Neural progenitor cell (in vitro differentiated cells): ENCODE measurements at regions not wholly inside any gene's neighbourhood (a gene's known extent, or its start where the extent isn't known, plus 50 kb on each side); places are given as distances from the start of the nearest gene placed in this dataset.
A peak's percentile ranks its signal among the peaks of the same experiment; 100 is the strongest.

ENCODE experiments used
- DNase-seq: peaks from one replicate; pipeline ENCODE4 v3.0.0-alpha.2; 2016; ENCODE audit warnings: low spot score
- H2AFZ ChIP-seq: fragments of 200-600 bp; sonication (generic); replicated peaks from 2 replicates; pipeline ENCODE4 v1.6.1; 2016; ENCODE audit warnings: antibody characterized with exemption
- H3F3A ChIP-seq: fragments of 200-600 bp; sonication (generic); 2 replicates; pipeline ENCODE4 v1.6.1; 2016; ENCODE audit warnings: antibody characterized with exemption, low read depth
- H3K27ac ChIP-seq: fragments of 200-600 bp; sonication (generic); 2 replicates; pipeline ENCODE4 v1.5.1; 2016; ENCODE audit warnings: mild to moderate bottlenecking
- H3K27me3 ChIP-seq: fragments of 200-600 bp; sonication (generic); 2 replicates; pipeline ENCODE4 v1.6.1; 2016; ENCODE audit warnings: mild to moderate bottlenecking, moderate library complexity
- H3K36me3 ChIP-seq: fragments of 200-600 bp; sonication (generic); 2 replicates; pipeline ENCODE4 v1.5.1; 2016
- H3K4me1 ChIP-seq: fragments of 200-600 bp; sonication (generic); 2 replicates; pipeline ENCODE4 v1.6.1; 2016; ENCODE audit warnings: mixed run types
- H3K4me2 ChIP-seq: fragments of 200-600 bp; sonication (generic); 2 replicates; pipeline ENCODE4 v1.6.1; 2016
- H3K4me3 ChIP-seq: fragments of 200-600 bp; sonication (generic); 2 replicates; pipeline ENCODE4 v1.5.1; 2016
- H3K79me2 ChIP-seq: fragments of 200-600 bp; sonication (generic); 2 replicates; pipeline ENCODE4 v1.6.1; 2016; ENCODE audit warnings: low read depth
- H3K9ac ChIP-seq: fragments of 200-600 bp; sonication (generic); 2 replicates; pipeline ENCODE4 v1.6.1; 2016
- H3K9me3 ChIP-seq: fragments of 200-600 bp; sonication (generic); 2 replicates; pipeline ENCODE4 v1.5.1; 2016; ENCODE audit warnings: low read depth
- H4K20me1 ChIP-seq: fragments of 200-600 bp; sonication (generic); 2 replicates; pipeline ENCODE4 v1.6.1; 2016; ENCODE audit warnings: low read depth
- H3K27ac Mint-ChIP-seq: 3 replicates; pipeline ENCODE4 v1.8.0; 2021; ENCODE audit warnings: mixed read lengths
- H3K27me3 Mint-ChIP-seq: 2 replicates; pipeline ENCODE4 v1.8.0; 2022; ENCODE audit warnings: low read depth, mild to moderate bottlenecking, inconsistent platforms, moderate library complexity, mixed read lengths; ENCODE audit not compliant: insufficient read depth
- H3K36me3 Mint-ChIP-seq: 3 replicates; pipeline ENCODE4 v1.8.0; 2021; ENCODE audit warnings: mixed read lengths
- H3K4me1 Mint-ChIP-seq: 3 replicates; pipeline ENCODE4 v1.8.0; 2021; ENCODE audit warnings: mixed read lengths
- H3K4me3 Mint-ChIP-seq: 3 replicates; pipeline ENCODE4 v1.8.0; 2021; ENCODE audit warnings: mild to moderate bottlenecking, moderate library complexity, mixed read lengths
- H3K9me3 Mint-ChIP-seq: 3 replicates; pipeline ENCODE4 v1.8.0; 2020; ENCODE audit warnings: mixed read lengths
- CTCF ChIP-seq: fragments of 200-600 bp; sonication (generic); IDR thresholded peaks from 2 replicates; pipeline ENCODE4 v1.5.1; 2017; ENCODE audit warnings: antibody characterized with exemption, mild to moderate bottlenecking
- EZH2 ChIP-seq: fragments of 200-600 bp; sonication (generic); IDR thresholded peaks from 2 replicates; pipeline ENCODE4 v1.6.1; 2017; ENCODE audit warnings: antibody characterized with exemption, mild to moderate bottlenecking, moderate library complexity
- EZH2phosphoT487 ChIP-seq: fragments of 200-600 bp; sonication (generic); IDR thresholded peaks from 2 replicates; pipeline ENCODE4 v1.6.1; 2017; ENCODE audit warnings: antibody characterized with exemption

DNA sequence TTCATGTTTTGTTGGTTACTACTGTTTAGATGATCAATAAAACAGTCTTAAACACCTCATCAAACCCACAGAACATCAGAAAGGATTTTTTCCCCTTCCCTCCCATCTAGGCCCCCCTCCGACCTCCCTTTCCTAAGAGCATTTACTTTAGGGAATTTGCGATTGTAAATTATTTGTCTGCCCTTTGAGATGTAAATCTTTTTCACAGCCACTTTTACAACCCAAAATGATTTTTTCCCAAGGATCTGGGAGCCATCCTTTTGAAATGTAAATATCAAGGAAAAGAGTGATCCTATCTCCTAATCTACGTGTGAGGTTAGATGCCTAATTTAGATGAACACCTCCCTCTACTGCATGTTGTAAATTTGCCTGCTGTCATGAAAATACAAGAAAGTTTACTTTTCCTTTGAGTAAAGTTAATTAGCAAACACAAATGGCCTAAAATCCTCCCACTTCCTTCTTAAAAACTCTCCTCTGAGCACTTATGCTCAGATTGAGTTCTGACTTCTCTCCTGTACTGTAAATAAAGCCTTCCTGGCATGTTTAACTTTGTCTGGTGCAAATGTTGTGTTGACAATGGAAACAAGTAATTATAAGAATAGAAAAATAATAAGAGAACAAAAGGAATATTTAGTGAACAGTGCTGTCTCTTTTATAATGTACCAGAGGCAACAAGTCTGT lies 1646.9 kb upstream of the SPRY2 start:
- Histone ChIP-seq H3K4me1 (peaks cover 14% of the 10 kb centered on the region), H3F3A (no peaks in the 10 kb centered on the region), H3K4me3 (no peak overlapping the region), H3K27ac (no peak overlapping the region), H3K9ac (no peak overlapping the region), H3K9me3 (no peaks in the 10 kb centered on the region), H4K20me1 (no peaks in the 10 kb centered on the region), H3K27me3 (no peaks in the 10 kb centered on the region), H3K4me2 (no peak overlapping the region), H2AFZ (peak overlapping the region; percentile 83), H3K79me2 (no peaks in the 10 kb centered on the region), H3K36me3 (no peaks in the 10 kb centered on the region)
- no peak for DNase-seq
- H3K27me3 Mint-ChIP-seq, result peaks cover 3% of the 10 kb centered on the region
- H3K4me1 Mint-ChIP-seq, result no peaks in the 10 kb centered on the region
- no peak overlapping the region for H3K27ac Mint-ChIP-seq
- no peaks in the 10 kb centered on the region for H3K36me3 Mint-ChIP-seq
- no peaks in the 10 kb centered on the region for H3K9me3 Mint-ChIP-seq
- no peak for TF ChIP-seq EZH2phosphoT487
- no peak for TF ChIP-seq EZH2
- TF ChIP-seq CTCF, result no peak
- H3K4me3 Mint-ChIP-seq, result no peak overlapping the region

DNA sequence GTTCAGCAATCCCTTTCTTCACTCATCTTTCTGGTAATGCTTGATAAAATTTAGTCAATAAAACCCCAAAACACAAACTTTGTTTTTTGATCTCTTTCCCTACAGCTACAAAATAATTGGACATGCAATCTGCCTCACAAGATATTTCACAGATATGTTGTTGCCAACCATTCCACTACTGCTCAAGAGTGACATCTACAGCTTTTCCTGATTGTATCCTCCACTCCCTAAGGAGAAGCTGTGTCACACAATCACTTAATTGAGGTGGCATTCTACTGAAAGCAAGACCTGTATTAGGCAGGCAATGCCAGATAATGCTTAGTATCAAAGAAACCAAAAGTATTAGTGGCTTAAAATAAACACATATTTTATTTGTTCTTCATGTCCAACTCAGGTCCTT lies 1646.2 kb upstream of the SPRY2 start:
- H3K9me3 Mint-ChIP-seq, result no peaks in the 10 kb centered on the region

GRCh38 chr13:81986308-81986707 lies 1645.4 kb upstream of the SPRY2 start:
- Mint-ChIP-seq H3K27ac (no peak overlapping the region), H3K4me3 (no peak overlapping the region), H3K4me1 (no peaks in the 10 kb centered on the region), H3K27me3 (peaks cover 3% of the 10 kb centered on the region), H3K36me3 (no peaks in the 10 kb centered on the region), H3K9me3 (no peaks in the 10 kb centered on the region)
- no peak for DNase-seq
- H3K4me2 ChIP-seq, result no peak overlapping the region
- TF ChIP-seq EZH2, result no peak
- no peak for TF ChIP-seq EZH2phosphoT487
- TF ChIP-seq CTCF, result no peak
- no peaks in the 10 kb centered on the region for H3F3A ChIP-seq
- H3K27ac ChIP-seq, result no peak overlapping the region
- peaks cover 14% of the 10 kb centered on the region for H3K4me1 ChIP-seq
- no peaks in the 10 kb centered on the region for H3K9me3 ChIP-seq
- H4K20me1 ChIP-seq, result no peaks in the 10 kb centered on the region
- no peak overlapping the region for H3K9ac ChIP-seq
- no peaks in the 10 kb centered on the region for H3K36me3 ChIP-seq
- H3K4me3 ChIP-seq, result no peak overlapping the region
- H3K27me3 ChIP-seq, result no peaks in the 10 kb centered on the region
- H3K79me2 ChIP-seq, result no peaks in the 10 kb centered on the region
- peak overlapping the region; percentile 45 for H2AFZ ChIP-seq

More for the DNA sequence above, 1646.2 kb upstream of the SPRY2 start:
- Histone ChIP-seq H3K27me3 (no peaks in the 10 kb centered on the region), H3K9ac (no peak overlapping the region), H3K27ac (no peak overlapping the region), H2AFZ (peak overlapping the region; percentile 7), H3K4me3 (no peak overlapping the region), H3K36me3 (no peaks in the 10 kb centered on the region), H3K4me1 (peaks cover 14% of the 10 kb centered on the region), H3F3A (no peaks in the 10 kb centered on the region), H3K79me2 (no peaks in the 10 kb centered on the region), H3K4me2 (no peak overlapping the region), H4K20me1 (no peaks in the 10 kb centered on the region), H3K9me3 (no peaks in the 10 kb centered on the region)
- Mint-ChIP-seq H3K4me1 (no peaks in the 10 kb centered on the region), H3K4me3 (no peak overlapping the region), H3K27ac (no peak overlapping the region), H3K36me3 (no peaks in the 10 kb centered on the region), H3K27me3 (peaks cover 3% of the 10 kb centered on the region)
- peak; percentile 29 for DNase-seq
- no peak for TF ChIP-seq EZH2phosphoT487
- no peak for TF ChIP-seq EZH2
- TF ChIP-seq CTCF, result peak; percentile 40
